ENCODE measurements at regions not wholly inside any gene's neighbourhood (a gene's known extent, or its start where the extent isn't known, plus 50 kb on each side); places are given as distances from the start of the nearest gene placed in this dataset.
A peak's percentile ranks its signal among the peaks of the same experiment; 100 is the strongest.

DNA sequence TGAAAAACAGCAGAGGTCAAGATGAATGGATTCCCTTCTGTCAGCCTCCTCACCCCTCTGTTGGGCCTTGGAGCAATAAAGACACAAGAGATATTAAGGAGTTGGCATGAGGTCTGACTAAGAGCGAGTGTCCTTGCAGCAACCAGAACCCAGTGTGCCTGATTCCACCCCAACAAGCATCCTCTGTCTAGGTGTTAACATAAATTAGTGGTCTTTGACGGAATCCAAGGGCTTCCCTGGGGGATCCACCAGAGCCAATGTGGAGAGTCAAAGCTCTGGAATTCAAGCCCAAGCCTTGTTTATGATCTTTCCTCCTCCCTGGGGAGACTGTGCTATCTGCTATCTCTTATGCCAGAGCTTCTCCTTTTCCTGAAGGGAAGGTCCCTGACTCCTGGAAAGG is 128.1 kb upstream of the SMIM23 start:
- Mint-ChIP-seq H3K9me3 (ENCODE audit: low read depth) (peaks cover 7% of the 10 kb centered on the region), H3K27me3 (ENCODE audit: low read depth) (no peaks in the 10 kb centered on the region), H3K27ac (ENCODE audit: unreplicated experiment) (no peak overlapping the region), H3K4me3 (ENCODE audit: unreplicated experiment) (no peak overlapping the region), H3K36me3 (ENCODE audit: low read depth) (no peaks in the 10 kb centered on the region), H3K4me1 (ENCODE audit: low read depth) (peaks cover 35% of the 10 kb centered on the region)
- no peak for DNase-seq (ENCODE audit: low spot score)
- no peak for TF ChIP-seq CTCF (IDR thresholded peaks at IDR 0.05)

DNA sequence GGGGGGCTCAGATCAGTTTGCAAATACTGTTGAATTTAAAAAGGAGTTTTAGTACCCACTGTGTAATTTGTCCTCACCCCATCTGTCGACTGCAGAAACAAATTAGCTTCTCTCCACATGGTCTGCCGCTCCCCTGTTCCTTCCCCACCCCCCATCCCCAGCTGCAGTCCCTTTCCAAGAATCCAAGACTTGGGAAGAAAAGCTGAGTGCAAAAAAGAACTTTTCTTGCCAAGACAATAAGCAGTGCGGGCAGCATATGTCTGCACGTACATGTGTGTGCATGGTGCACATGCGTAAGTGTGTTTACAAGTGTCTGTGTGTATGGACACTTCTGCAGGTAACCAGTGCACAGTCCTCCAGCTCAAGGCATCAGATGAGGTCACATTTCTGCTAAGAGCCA is 125.7 kb upstream of the SMIM23 start:
- no peaks in the 10 kb centered on the region for H3K36me3 Mint-ChIP-seq (ENCODE audit: low read depth)
- TF ChIP-seq CTCF (IDR thresholded peaks at IDR 0.05): no peak
- peaks cover 6% of the 10 kb centered on the region for H3K9me3 Mint-ChIP-seq (ENCODE audit: low read depth)
- H3K4me1 Mint-ChIP-seq (ENCODE audit: low read depth): peaks cover 33% of the 10 kb centered on the region
- H3K27me3 Mint-ChIP-seq (ENCODE audit: low read depth): no peaks in the 10 kb centered on the region
- no peak overlapping the region for H3K4me3 Mint-ChIP-seq (ENCODE audit: unreplicated experiment)
- no peak overlapping the region for H3K27ac Mint-ChIP-seq (ENCODE audit: unreplicated experiment)
- DNase-seq (ENCODE audit: low spot score): no peak

- H3K4me1 Mint-ChIP-seq (ENCODE audit: low read depth): peaks cover 29% of the 10 kb centered on the region
- H3K27ac Mint-ChIP-seq (ENCODE audit: unreplicated experiment): peak overlapping the region; percentile 45
- peaks cover 6% of the 10 kb centered on the region for H3K9me3 Mint-ChIP-seq (ENCODE audit: low read depth)
- DNase-seq (ENCODE audit: low spot score): no peak
- no peak overlapping the region for H3K4me3 Mint-ChIP-seq (ENCODE audit: unreplicated experiment)
- no peaks in the 10 kb centered on the region for H3K36me3 Mint-ChIP-seq (ENCODE audit: low read depth)
- H3K27me3 Mint-ChIP-seq (ENCODE audit: low read depth): no peaks in the 10 kb centered on the region
- no peak for TF ChIP-seq CTCF (IDR thresholded peaks at IDR 0.05)
Observed at GRCh38 chr5:171660434-171660833, 125.2 kb upstream of the SMIM23 start.

- no peaks in the 10 kb centered on the region for H3K36me3 Mint-ChIP-seq (ENCODE audit: low read depth)
- H3K4me1 Mint-ChIP-seq (ENCODE audit: low read depth): peaks cover 29% of the 10 kb centered on the region
- peak overlapping the region; percentile 73 for H3K27ac Mint-ChIP-seq (ENCODE audit: unreplicated experiment)
- H3K27me3 Mint-ChIP-seq (ENCODE audit: low read depth): no peaks in the 10 kb centered on the region
- no peak for DNase-seq (ENCODE audit: low spot score)
- H3K4me3 Mint-ChIP-seq (ENCODE audit: unreplicated experiment): no peak overlapping the region
- no peak for TF ChIP-seq CTCF (IDR thresholded peaks at IDR 0.05)
- H3K9me3 Mint-ChIP-seq (ENCODE audit: low read depth): peaks cover 6% of the 10 kb centered on the region
Observed at GRCh38 chr5:171661143-171661542, 124.5 kb upstream of the SMIM23 start.

DNA sequence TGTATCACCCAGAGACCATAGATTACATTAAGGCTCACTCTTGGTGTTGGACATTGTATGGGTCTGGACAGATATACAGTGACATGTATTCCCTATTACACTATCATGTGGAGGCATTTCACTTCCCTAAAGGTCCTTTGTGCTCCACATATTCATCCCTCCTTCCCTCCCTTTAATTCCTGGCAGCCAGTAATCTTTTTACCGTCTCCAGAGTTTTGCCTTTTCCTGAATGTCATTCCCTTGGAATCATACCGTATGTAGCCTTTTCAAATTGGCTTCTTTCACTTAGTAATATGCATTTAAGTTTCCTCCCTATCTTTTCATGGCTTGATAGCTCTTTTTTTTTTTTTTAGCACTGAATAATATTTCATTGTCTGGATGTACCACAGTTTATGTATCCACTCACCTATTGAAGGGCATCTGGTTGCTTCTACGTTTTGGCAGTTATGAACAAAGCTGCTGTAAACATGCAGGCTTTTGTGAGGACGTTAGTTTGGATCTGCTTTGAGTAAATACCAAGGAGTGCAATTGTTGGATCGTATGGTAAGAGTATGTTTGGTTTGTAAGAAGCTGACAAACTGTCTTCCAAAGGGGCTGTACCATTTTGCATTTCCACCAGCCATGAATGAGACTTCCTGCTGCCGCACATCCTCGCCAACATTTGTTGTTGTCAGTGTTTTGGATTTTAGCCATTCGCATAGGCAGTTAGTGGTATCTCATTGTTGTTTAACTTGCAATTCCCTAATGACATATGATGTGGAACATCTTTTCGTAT is 122.1 kb upstream of the SMIM23 start:
- no peak for DNase-seq (ENCODE audit: low spot score)
- TF ChIP-seq CTCF (IDR thresholded peaks at IDR 0.05): no peak
- Mint-ChIP-seq H3K27me3 (ENCODE audit: low read depth) (no peaks in the 10 kb centered on the region), H3K36me3 (ENCODE audit: low read depth) (no peaks in the 10 kb centered on the region), H3K4me1 (ENCODE audit: low read depth) (peaks cover 44% of the 10 kb centered on the region), H3K9me3 (ENCODE audit: low read depth) (peaks cover 6% of the 10 kb centered on the region), H3K27ac (ENCODE audit: unreplicated experiment) (no peak overlapping the region), H3K4me3 (ENCODE audit: unreplicated experiment) (no peak overlapping the region)
